GM23338 (cell line): ENCODE measurements at regions not wholly inside any gene's neighbourhood (a gene's known extent, or its start where the extent isn't known, plus 50 kb on each side); places are given as distances from the start of the nearest gene placed in this dataset.

ENCODE experiments used
- ATAC-seq: fragments of 200-7000 bp; cut with Tn5 transposase; 3 replicates; pipeline ENCODE4 v1.9.1; 2020
- DNase-seq: peaks from one replicate; pipeline ENCODE4 v3.0.0-alpha.2; 2015; ENCODE audit warnings: low spot score
- H2AFZ ChIP-seq: fragments of 200-600 bp; sonication (generic); 2 replicates; pipeline ENCODE4 v1.8.0; 2016; ENCODE audit warnings: antibody characterized with exemption, mild to moderate bottlenecking, moderate library complexity
- H3F3A ChIP-seq: fragments of 200-600 bp; sonication (generic); replicated peaks from 2 replicates; pipeline ENCODE4 v1.8.0; 2017; ENCODE audit warnings: antibody characterized with exemption, mixed run types, low read depth
- H3K27ac ChIP-seq: fragments of 200-600 bp; sonication (generic); 2 replicates; pipeline ENCODE4 v1.6.1; 2016; ENCODE audit warnings: low read depth
- H3K27me3 ChIP-seq: fragments of 200-600 bp; sonication (generic); 2 replicates; pipeline ENCODE4 v1.8.0; 2016; ENCODE audit warnings: mild to moderate bottlenecking, mixed run types, moderate library complexity; ENCODE audit not compliant: insufficient read depth
- H3K36me3 ChIP-seq: fragments of 200-600 bp; sonication (generic); 2 replicates; pipeline ENCODE4 v1.8.0; 2016; ENCODE audit warnings: mild to moderate bottlenecking; ENCODE audit not compliant: insufficient read depth
- H3K4me1 ChIP-seq: fragments of 200-600 bp; sonication (generic); 2 replicates; pipeline ENCODE4 v1.8.0; 2016; ENCODE audit warnings: mild to moderate bottlenecking, moderate library complexity; ENCODE audit not compliant: insufficient read depth
- H3K4me2 ChIP-seq: fragments of 200-600 bp; sonication (generic); 2 replicates; pipeline ENCODE4 v1.7.1; 2017; ENCODE audit warnings: mixed run types
- H3K4me3 ChIP-seq: fragments of 200-600 bp; sonication (generic); 2 replicates; pipeline ENCODE4 v1.6.1; 2016; ENCODE audit warnings: mixed run types
- H3K79me2 ChIP-seq: fragments of 200-600 bp; sonication (generic); replicated peaks from 2 replicates; pipeline ENCODE4 v1.8.0; 2017; ENCODE audit warnings: mild to moderate bottlenecking; ENCODE audit not compliant: insufficient read depth
- H3K9me2 ChIP-seq: fragments of 200-600 bp; sonication (generic); 2 replicates; pipeline ENCODE4 v1.8.0; 2017; ENCODE audit not compliant: insufficient read depth
- H4K20me1 ChIP-seq: fragments of 200-600 bp; sonication (generic); replicated peaks from 2 replicates; pipeline ENCODE4 v1.8.0; 2017; ENCODE audit warnings: mild to moderate bottlenecking; ENCODE audit not compliant: insufficient read depth
- H3K27ac Mint-ChIP-seq: 2 replicates; pipeline ENCODE4 v1.8.0; 2020; ENCODE audit warnings: inconsistent platforms, mild to moderate bottlenecking, moderate library complexity, mixed read lengths
- H3K27me3 Mint-ChIP-seq: 3 replicates; pipeline ENCODE4 v1.8.0; 2022; ENCODE audit warnings: low read depth, mild to moderate bottlenecking, moderate library complexity, mixed read lengths, inconsistent platforms; ENCODE audit not compliant: insufficient read depth, poor library complexity
- H3K36me3 Mint-ChIP-seq: 3 replicates; pipeline ENCODE4 v1.8.0; 2021; ENCODE audit warnings: low read depth, mild to moderate bottlenecking, inconsistent platforms, moderate library complexity, mixed read lengths
- H3K4me1 Mint-ChIP-seq: 3 replicates; pipeline ENCODE4 v1.8.0; 2020; ENCODE audit warnings: mild to moderate bottlenecking, inconsistent platforms, mixed read lengths
- H3K4me3 Mint-ChIP-seq: 3 replicates; pipeline ENCODE4 v1.8.0; 2021; ENCODE audit warnings: moderate library complexity, mild to moderate bottlenecking, inconsistent platforms, mixed read lengths
- H3K9me3 Mint-ChIP-seq: 3 replicates; pipeline ENCODE4 v1.8.0; 2020; ENCODE audit warnings: moderate library complexity, mild to moderate bottlenecking, inconsistent platforms, mixed read lengths
- CREB1 ChIP-seq: fragments of 250-450 bp; sonication (Bioruptor Pico); IDR thresholded peaks from 2 replicates; pipeline ENCODE4 v1.5.0; 2020; ENCODE audit warnings: low read depth, mild to moderate bottlenecking, moderate library complexity
- EZH2 ChIP-seq: fragments of 200-600 bp; sonication (generic); IDR thresholded peaks from one replicate; pipeline ENCODE4 v1.8.0; 2017; ENCODE audit warnings: antibody characterized with exemption, mild to moderate bottlenecking, low read depth; ENCODE audit not compliant: unreplicated experiment
- EZH2phosphoT487 ChIP-seq: fragments of 200-600 bp; sonication (generic); IDR thresholded peaks from one replicate; pipeline ENCODE4 v1.8.1; 2018; ENCODE audit warnings: antibody characterized with exemption; ENCODE audit not compliant: unreplicated experiment
- JUNB ChIP-seq: IDR thresholded peaks from one replicate; pipeline ENCODE4 v1.6.1; 2016; ENCODE audit warnings: antibody characterized with exemption; ENCODE audit not compliant: unreplicated experiment
- NANOG ChIP-seq: IDR thresholded peaks from 2 replicates; pipeline ENCODE4 v1.6.1; 2016; ENCODE audit warnings: antibody characterized with exemption, borderline replicate concordance
- POLR2AphosphoS5 ChIP-seq: IDR thresholded peaks from 2 replicates; pipeline ENCODE4 v1.6.1; 2016; ENCODE audit warnings: antibody characterized with exemption, low read depth
- STAT1 ChIP-seq: IDR thresholded peaks from one replicate; pipeline ENCODE4 v1.6.1; 2016; ENCODE audit warnings: antibody characterized with exemption; ENCODE audit not compliant: unreplicated experiment
- ZNF114 ChIP-seq: fragments of 250-450 bp; sonication (Bioruptor Pico); IDR thresholded peaks from 2 replicates; pipeline ENCODE4 v1.5.0; 2020; ENCODE audit warnings: mild to moderate bottlenecking, moderate library complexity
- ZNF331 ChIP-seq: fragments of 250-450 bp; sonication (Bioruptor Pico); IDR thresholded peaks from 2 replicates; pipeline ENCODE4 v1.5.0; 2020; ENCODE audit warnings: low read depth, mild to moderate bottlenecking, moderate library complexity
- TF ChIP-seq, protein P1 (sequence below): fragments of 250-450 bp; sonication (Bioruptor Pico); IDR thresholded peaks from 2 replicates; pipeline ENCODE4 v1.5.0; 2020; ENCODE audit warnings: mild to moderate bottlenecking, moderate library complexity
- TF ChIP-seq, protein P2 (sequence below): IDR thresholded peaks from 2 replicates; pipeline ENCODE4 v1.6.1; 2016; ENCODE audit warnings: antibody characterized with exemption
- TF ChIP-seq, protein P3 (sequence below), 2 experiments: fragments of 200-600 bp in 1 of 2; sonication (generic) in 1 of 2; conservative IDR thresholded peaks; 2 replicates each; pipeline versions ENCODE4 v1.5.1 to v1.6.1; 2016 to 2017; ENCODE audit warnings: antibody characterized with exemption in 2 of 2, low read depth in 2 of 2, mild to moderate bottlenecking in 2 of 2, moderate library complexity in 1 of 2
- TF ChIP-seq, protein P4 (sequence below): IDR thresholded peaks from one replicate; pipeline ENCODE4 v1.6.1; 2018; ENCODE audit warnings: antibody characterized with exemption; ENCODE audit not compliant: unreplicated experiment

DNA sequence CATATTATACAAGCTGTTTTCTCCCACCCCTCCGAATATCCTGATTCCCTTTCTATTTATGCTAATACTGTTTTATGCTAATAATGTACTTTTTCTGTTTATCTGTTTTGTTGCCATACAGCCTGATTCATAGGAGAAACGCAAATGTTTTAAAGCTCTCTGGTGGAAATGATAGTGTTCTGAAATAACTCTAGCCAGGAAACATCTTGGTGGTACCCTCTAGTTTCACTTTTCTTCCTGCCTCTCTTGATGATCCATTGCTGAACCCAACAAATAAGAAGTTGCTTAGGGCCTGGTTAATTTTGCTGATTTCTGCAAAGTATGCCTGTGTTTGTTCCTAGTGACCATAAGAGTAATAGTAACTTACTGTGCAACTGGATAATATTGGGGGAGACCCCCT lies 148.4 kb upstream of the KCTD1 start:
- ATAC-seq (no peak), DNase-seq (no peak)
- Histone ChIP-seq H2AFZ (no peak overlapping the region), H4K20me1 (no peaks in the 10 kb centered on the region), H3K36me3 (no peaks in the 10 kb centered on the region), H3K27ac (no peak overlapping the region), H3K9me2 (no peaks in the 10 kb centered on the region), H3K4me1 (no peaks in the 10 kb centered on the region), H3K4me3 (no peak overlapping the region), H3K79me2 (no peaks in the 10 kb centered on the region), H3K27me3 (peaks cover 45% of the 10 kb centered on the region), H3F3A (no peaks in the 10 kb centered on the region), H3K4me2 (no peak overlapping the region)
- no peak overlapping the region for H3K27ac Mint-ChIP-seq
- peaks cover 7% of the 10 kb centered on the region for H3K27me3 Mint-ChIP-seq
- no peaks in the 10 kb centered on the region for H3K9me3 Mint-ChIP-seq
- H3K36me3 Mint-ChIP-seq, result no peaks in the 10 kb centered on the region
- H3K4me3 Mint-ChIP-seq, result no peak overlapping the region
- TF ChIP-seq NANOG (no peak), EZH2 (no peak), ZNF331 (no peak), STAT1 (no peak), POLR2AphosphoS5 (no peak), CREB1 (CRISPR knock-in tag) (no peak), EZH2phosphoT487 (no peak), ZNF114 (CRISPR knock-in tag) (no peak), JUNB (no peak)
- TF ChIP-seq, protein P1, sequence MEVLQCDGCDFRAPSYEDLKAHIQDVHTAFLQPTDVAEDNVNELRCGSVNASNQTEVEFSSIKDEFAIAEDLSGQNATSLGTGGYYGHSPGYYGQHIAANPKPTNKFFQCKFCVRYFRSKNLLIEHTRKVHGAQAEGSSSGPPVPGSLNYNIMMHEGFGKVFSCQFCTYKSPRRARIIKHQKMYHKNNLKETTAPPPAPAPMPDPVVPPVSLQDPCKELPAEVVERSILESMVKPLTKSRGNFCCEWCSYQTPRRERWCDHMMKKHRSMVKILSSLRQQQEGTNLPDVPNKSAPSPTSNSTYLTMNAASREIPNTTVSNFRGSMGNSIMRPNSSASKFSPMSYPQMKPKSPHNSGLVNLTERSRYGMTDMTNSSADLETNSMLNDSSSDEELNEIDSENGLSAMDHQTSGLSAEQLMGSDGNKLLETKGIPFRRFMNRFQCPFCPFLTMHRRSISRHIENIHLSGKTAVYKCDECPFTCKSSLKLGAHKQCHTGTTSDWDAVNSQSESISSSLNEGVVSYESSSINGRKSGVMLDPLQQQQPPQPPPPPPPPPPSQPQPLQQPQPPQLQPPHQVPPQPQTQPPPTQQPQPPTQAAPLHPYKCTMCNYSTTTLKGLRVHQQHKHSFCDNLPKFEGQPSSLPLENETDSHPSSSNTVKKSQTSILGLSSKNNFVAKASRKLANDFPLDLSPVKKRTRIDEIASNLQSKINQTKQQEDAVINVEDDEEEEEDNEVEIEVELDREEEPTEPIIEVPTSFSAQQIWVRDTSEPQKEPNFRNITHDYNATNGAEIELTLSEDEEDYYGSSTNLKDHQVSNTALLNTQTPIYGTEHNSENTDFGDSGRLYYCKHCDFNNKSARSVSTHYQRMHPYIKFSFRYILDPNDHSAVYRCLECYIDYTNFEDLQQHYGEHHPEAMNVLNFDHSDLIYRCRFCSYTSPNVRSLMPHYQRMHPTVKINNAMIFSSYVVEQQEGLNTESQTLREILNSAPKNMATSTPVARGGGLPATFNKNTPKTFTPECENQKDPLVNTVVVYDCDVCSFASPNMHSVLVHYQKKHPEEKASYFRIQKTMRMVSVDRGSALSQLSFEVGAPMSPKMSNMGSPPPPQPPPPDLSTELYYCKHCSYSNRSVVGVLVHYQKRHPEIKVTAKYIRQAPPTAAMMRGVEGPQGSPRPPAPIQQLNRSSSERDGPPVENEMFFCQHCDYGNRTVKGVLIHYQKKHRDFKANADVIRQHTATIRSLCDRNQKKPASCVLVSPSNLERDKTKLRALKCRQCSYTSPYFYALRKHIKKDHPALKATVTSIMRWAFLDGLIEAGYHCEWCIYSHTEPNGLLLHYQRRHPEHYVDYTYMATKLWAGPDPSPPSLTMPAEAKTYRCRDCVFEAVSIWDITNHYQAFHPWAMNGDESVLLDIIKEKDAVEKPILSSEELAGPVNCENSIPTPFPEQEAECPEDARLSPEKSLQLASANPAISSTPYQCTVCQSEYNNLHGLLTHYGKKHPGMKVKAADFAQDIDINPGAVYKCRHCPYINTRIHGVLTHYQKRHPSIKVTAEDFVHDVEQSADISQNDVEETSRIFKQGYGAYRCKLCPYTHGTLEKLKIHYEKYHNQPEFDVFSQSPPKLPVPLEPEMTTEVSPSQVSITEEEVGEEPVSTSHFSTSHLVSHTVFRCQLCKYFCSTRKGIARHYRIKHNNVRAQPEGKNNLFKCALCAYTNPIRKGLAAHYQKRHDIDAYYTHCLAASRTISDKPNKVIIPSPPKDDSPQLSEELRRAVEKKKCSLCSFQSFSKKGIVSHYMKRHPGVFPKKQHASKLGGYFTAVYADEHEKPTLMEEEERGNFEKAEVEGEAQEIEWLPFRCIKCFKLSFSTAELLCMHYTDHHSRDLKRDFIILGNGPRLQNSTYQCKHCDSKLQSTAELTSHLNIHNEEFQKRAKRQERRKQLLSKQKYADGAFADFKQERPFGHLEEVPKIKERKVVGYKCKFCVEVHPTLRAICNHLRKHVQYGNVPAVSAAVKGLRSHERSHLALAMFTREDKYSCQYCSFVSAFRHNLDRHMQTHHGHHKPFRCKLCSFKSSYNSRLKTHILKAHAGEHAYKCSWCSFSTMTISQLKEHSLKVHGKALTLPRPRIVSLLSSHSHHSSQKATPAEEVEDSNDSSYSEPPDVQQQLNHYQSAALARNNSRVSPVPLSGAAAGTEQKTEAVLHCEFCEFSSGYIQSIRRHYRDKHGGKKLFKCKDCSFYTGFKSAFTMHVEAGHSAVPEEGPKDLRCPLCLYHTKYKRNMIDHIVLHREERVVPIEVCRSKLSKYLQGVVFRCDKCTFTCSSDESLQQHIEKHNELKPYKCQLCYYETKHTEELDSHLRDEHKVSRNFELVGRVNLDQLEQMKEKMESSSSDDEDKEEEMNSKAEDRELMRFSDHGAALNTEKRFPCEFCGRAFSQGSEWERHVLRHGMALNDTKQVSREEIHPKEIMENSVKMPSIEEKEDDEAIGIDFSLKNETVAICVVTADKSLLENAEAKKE, result no peak
- TF ChIP-seq, protein P2, sequence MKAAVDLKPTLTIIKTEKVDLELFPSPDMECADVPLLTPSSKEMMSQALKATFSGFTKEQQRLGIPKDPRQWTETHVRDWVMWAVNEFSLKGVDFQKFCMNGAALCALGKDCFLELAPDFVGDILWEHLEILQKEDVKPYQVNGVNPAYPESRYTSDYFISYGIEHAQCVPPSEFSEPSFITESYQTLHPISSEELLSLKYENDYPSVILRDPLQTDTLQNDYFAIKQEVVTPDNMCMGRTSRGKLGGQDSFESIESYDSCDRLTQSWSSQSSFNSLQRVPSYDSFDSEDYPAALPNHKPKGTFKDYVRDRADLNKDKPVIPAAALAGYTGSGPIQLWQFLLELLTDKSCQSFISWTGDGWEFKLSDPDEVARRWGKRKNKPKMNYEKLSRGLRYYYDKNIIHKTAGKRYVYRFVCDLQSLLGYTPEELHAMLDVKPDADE, result no peak
- TF ChIP-seq, protein P3, sequence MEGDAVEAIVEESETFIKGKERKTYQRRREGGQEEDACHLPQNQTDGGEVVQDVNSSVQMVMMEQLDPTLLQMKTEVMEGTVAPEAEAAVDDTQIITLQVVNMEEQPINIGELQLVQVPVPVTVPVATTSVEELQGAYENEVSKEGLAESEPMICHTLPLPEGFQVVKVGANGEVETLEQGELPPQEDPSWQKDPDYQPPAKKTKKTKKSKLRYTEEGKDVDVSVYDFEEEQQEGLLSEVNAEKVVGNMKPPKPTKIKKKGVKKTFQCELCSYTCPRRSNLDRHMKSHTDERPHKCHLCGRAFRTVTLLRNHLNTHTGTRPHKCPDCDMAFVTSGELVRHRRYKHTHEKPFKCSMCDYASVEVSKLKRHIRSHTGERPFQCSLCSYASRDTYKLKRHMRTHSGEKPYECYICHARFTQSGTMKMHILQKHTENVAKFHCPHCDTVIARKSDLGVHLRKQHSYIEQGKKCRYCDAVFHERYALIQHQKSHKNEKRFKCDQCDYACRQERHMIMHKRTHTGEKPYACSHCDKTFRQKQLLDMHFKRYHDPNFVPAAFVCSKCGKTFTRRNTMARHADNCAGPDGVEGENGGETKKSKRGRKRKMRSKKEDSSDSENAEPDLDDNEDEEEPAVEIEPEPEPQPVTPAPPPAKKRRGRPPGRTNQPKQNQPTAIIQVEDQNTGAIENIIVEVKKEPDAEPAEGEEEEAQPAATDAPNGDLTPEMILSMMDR (conservative IDR thresholded peaks at IDR 0.05; ENCODE audit: low read depth in 2 of 2), result no peak
- TF ChIP-seq, protein P4, sequence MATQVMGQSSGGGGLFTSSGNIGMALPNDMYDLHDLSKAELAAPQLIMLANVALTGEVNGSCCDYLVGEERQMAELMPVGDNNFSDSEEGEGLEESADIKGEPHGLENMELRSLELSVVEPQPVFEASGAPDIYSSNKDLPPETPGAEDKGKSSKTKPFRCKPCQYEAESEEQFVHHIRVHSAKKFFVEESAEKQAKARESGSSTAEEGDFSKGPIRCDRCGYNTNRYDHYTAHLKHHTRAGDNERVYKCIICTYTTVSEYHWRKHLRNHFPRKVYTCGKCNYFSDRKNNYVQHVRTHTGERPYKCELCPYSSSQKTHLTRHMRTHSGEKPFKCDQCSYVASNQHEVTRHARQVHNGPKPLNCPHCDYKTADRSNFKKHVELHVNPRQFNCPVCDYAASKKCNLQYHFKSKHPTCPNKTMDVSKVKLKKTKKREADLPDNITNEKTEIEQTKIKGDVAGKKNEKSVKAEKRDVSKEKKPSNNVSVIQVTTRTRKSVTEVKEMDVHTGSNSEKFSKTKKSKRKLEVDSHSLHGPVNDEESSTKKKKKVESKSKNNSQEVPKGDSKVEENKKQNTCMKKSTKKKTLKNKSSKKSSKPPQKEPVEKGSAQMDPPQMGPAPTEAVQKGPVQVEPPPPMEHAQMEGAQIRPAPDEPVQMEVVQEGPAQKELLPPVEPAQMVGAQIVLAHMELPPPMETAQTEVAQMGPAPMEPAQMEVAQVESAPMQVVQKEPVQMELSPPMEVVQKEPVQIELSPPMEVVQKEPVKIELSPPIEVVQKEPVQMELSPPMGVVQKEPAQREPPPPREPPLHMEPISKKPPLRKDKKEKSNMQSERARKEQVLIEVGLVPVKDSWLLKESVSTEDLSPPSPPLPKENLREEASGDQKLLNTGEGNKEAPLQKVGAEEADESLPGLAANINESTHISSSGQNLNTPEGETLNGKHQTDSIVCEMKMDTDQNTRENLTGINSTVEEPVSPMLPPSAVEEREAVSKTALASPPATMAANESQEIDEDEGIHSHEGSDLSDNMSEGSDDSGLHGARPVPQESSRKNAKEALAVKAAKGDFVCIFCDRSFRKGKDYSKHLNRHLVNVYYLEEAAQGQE, result no peak
- peaks cover 3% of the 10 kb centered on the region; the same call in 1 of the 3 replicates for H3K4me1 Mint-ChIP-seq
